ENCODE measurements at regions not wholly inside any gene's neighbourhood (a gene's known extent, or its start where the extent isn't known, plus 50 kb on each side); places are given as distances from the start of the nearest gene placed in this dataset.

GRCh38 chr6:133674661-133675060, 214.3 kb upstream of the TCF21 start:
- TF ChIP-seq, protein P1, sequence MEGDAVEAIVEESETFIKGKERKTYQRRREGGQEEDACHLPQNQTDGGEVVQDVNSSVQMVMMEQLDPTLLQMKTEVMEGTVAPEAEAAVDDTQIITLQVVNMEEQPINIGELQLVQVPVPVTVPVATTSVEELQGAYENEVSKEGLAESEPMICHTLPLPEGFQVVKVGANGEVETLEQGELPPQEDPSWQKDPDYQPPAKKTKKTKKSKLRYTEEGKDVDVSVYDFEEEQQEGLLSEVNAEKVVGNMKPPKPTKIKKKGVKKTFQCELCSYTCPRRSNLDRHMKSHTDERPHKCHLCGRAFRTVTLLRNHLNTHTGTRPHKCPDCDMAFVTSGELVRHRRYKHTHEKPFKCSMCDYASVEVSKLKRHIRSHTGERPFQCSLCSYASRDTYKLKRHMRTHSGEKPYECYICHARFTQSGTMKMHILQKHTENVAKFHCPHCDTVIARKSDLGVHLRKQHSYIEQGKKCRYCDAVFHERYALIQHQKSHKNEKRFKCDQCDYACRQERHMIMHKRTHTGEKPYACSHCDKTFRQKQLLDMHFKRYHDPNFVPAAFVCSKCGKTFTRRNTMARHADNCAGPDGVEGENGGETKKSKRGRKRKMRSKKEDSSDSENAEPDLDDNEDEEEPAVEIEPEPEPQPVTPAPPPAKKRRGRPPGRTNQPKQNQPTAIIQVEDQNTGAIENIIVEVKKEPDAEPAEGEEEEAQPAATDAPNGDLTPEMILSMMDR (IDR thresholded peaks at IDR 0.05; ENCODE audit: control extremely low read depth in 1 of 3, insufficient read depth in 1 of 3, low read depth in 1 of 3, low read length in 3 of 3) = no peak
- TF ChIP-seq BRCA1 (IDR thresholded peaks at IDR 0.05; ENCODE audit: low read depth, low read length) (no peak), POLR2AphosphoS5 (IDR thresholded peaks at IDR 0.05; ENCODE audit: low read depth, low read length) (no peak), POLR2A (IDR thresholded peaks at IDR 0.05; ENCODE audit: control extremely low read depth in 1 of 2, low read depth in 2 of 2, low read length in 2 of 2) (no peak), CHD1 (IDR thresholded peaks at IDR 0.05; ENCODE audit: low read depth, low read length) (no peak), MAX (IDR thresholded peaks at IDR 0.05) (no peak), RXRA (IDR thresholded peaks at IDR 0.05; ENCODE audit: insufficient read depth, low read depth, low read length) (no peak), EP300 (IDR thresholded peaks at IDR 0.05; ENCODE audit: borderline replicate concordance in 1 of 2, low read depth in 2 of 2, low read length in 2 of 2) (no peak), JUND (IDR thresholded peaks at IDR 0.05; ENCODE audit: low read length) (no peak), RFX5 (IDR thresholded peaks at IDR 0.05; ENCODE audit: borderline replicate concordance, low read depth, low read length) (no peak), ASH2L (IDR thresholded peaks at IDR 0.05; ENCODE audit: low read length) (no peak), RAD21 (IDR thresholded peaks at IDR 0.05 in 1 of 2, conservative IDR thresholded peaks at IDR 0.05 in 1 of 2; ENCODE audit: low read depth in 2 of 2, low read length in 2 of 2) (no peak)

All from H1 (cell line).